Smooth muscle cell (in vitro differentiated cells): ENCODE measurements at regions not wholly inside any gene's neighbourhood (a gene's known extent, or its start where the extent isn't known, plus 50 kb on each side); places are given as distances from the start of the nearest gene placed in this dataset.

ENCODE experiments used
- DNase-seq: peaks from one replicate; lab custom pipeline; 2025; ENCODE audit not compliant: unreplicated experiment; lab: John Stamatoyannopoulos, UW
- H2AFZ ChIP-seq: fragments of 200-600 bp; sonication (generic); 2 replicates; pipeline ENCODE4 v1.6.0; 2016; ENCODE audit warnings: antibody characterized with exemption, low read depth, mild to moderate bottlenecking
- H3F3A ChIP-seq: fragments of 200-600 bp; sonication (generic); 2 replicates; pipeline ENCODE4 v1.6.0; 2017; ENCODE audit warnings: antibody characterized with exemption, low read depth
- H3K27ac ChIP-seq: fragments of 200-600 bp; sonication (generic); 2 replicates; pipeline ENCODE4 v1.5.1; 2016; ENCODE audit warnings: low read depth, mild to moderate bottlenecking
- H3K27me3 ChIP-seq: fragments of 200-600 bp; sonication (generic); 2 replicates; pipeline ENCODE4 v1.6.1; 2016; ENCODE audit warnings: low read depth, mild to moderate bottlenecking
- H3K36me3 ChIP-seq: fragments of 200-600 bp; sonication (generic); 2 replicates; pipeline ENCODE4 v1.5.1; 2016; ENCODE audit warnings: low read depth
- H3K4me1 ChIP-seq: fragments of 200-600 bp; sonication (generic); 2 replicates; pipeline ENCODE4 v1.5.1; 2016; ENCODE audit warnings: low read depth
- H3K4me2 ChIP-seq: fragments of 200-600 bp; sonication (generic); 2 replicates; pipeline ENCODE4 v1.6.0; 2016; ENCODE audit warnings: mild to moderate bottlenecking
- H3K4me3 ChIP-seq: fragments of 200-600 bp; sonication (generic); 2 replicates; pipeline ENCODE4 v1.5.1; 2016; ENCODE audit warnings: mild to moderate bottlenecking
- H3K79me2 ChIP-seq: fragments of 200-600 bp; sonication (generic); 2 replicates; pipeline ENCODE4 v1.6.0; 2016; ENCODE audit warnings: low read depth, mild to moderate bottlenecking
- H3K9ac ChIP-seq: fragments of 200-600 bp; sonication (generic); 2 replicates; pipeline ENCODE4 v1.6.0; 2016; ENCODE audit warnings: low read depth
- H3K9me3 ChIP-seq: fragments of 200-600 bp; sonication (generic); replicated peaks from 2 replicates; pipeline ENCODE4 v1.5.1; 2016; ENCODE audit warnings: low read depth
- H4K20me1 ChIP-seq: fragments of 200-600 bp; sonication (generic); 2 replicates; pipeline ENCODE4 v1.6.0; 2016; ENCODE audit warnings: low read depth
- CTCF ChIP-seq: fragments of 200-600 bp; sonication (generic); IDR thresholded peaks from 2 replicates; pipeline ENCODE4 v1.5.1; 2017; ENCODE audit warnings: borderline replicate concordance, mild to moderate bottlenecking, antibody characterized with exemption; ENCODE audit not compliant: insufficient read depth, poor library complexity, severe bottlenecking
- WGBS: methylation state at CpG from one replicate; pipeline ENCODE4 v1.1.7; 2016; ENCODE audit warnings: low lambda C conversion rate; 5-methylcytosine and 5-hydroxymethylcytosine counted together

- no peaks in the 10 kb centered on the region for H4K20me1 ChIP-seq
- no peak for DNase-seq
- no peaks in the 10 kb centered on the region for H3K36me3 ChIP-seq
- no peak overlapping the region for H3K4me3 ChIP-seq
- no peaks in the 10 kb centered on the region for H3F3A ChIP-seq
- no peak overlapping the region for H2AFZ ChIP-seq
- H3K4me2 ChIP-seq = no peak overlapping the region
- no peaks in the 10 kb centered on the region for H3K4me1 ChIP-seq
- H3K27me3 ChIP-seq = no peaks in the 10 kb centered on the region
- H3K9ac ChIP-seq = no peak overlapping the region
- H3K79me2 ChIP-seq = no peaks in the 10 kb centered on the region
- TF ChIP-seq CTCF = no peak
- 74% methylated on average over 3 of the region's 3 CpGs for WGBS
- H3K27ac ChIP-seq = no peak overlapping the region
- no peaks in the 10 kb centered on the region for H3K9me3 ChIP-seq
Observed at GRCh38 chr11:80330264-80330663, 889.4 kb upstream of the TENM4 start.

GRCh38 chr11:80328774-80329173, 887.9 kb upstream of the TENM4 start:
- Histone ChIP-seq H4K20me1 (no peaks in the 10 kb centered on the region), H3K27ac (no peak overlapping the region), H3K36me3 (no peaks in the 10 kb centered on the region), H3K4me1 (no peaks in the 10 kb centered on the region), H3K4me2 (no peak overlapping the region), H3K79me2 (no peaks in the 10 kb centered on the region), H3K9ac (no peak overlapping the region), H3F3A (no peaks in the 10 kb centered on the region), H3K27me3 (no peaks in the 10 kb centered on the region), H3K4me3 (no peak overlapping the region), H2AFZ (no peak overlapping the region), H3K9me3 (no peaks in the 10 kb centered on the region)
- DNase-seq = no peak
- 94% methylated on average over 1 of the region's 1 CpG for WGBS
- TF ChIP-seq CTCF = no peak

GRCh38 chr11:80327956-80328614, 887.3 kb upstream of the TENM4 start:
- Histone ChIP-seq H3K27me3 (no peaks in the 10 kb centered on the region), H3K9ac (no peak overlapping the region), H3K79me2 (no peaks in the 10 kb centered on the region), H3K4me3 (no peak overlapping the region), H4K20me1 (no peaks in the 10 kb centered on the region), H3K4me1 (no peaks in the 10 kb centered on the region), H3K4me2 (no peak overlapping the region), H2AFZ (no peak overlapping the region), H3K36me3 (no peaks in the 10 kb centered on the region), H3F3A (no peaks in the 10 kb centered on the region), H3K27ac (no peak overlapping the region), H3K9me3 (no peaks in the 10 kb centered on the region)
- 80% methylated on average over 4 of the region's 4 CpGs for WGBS
- no peak for DNase-seq
- TF ChIP-seq CTCF = no peak

GRCh38 chr11:80321786-80322185, 881.0 kb upstream of the TENM4 start:
- H3K9me3 ChIP-seq = no peaks in the 10 kb centered on the region
- no peak overlapping the region for H3K4me3 ChIP-seq
- no peak overlapping the region for H3K27ac ChIP-seq
- H3K4me1 ChIP-seq = no peaks in the 10 kb centered on the region
- no peaks in the 10 kb centered on the region for H3F3A ChIP-seq
- no peak for TF ChIP-seq CTCF
- DNase-seq = no peak
- no peak overlapping the region for H2AFZ ChIP-seq
- H3K36me3 ChIP-seq = no peaks in the 10 kb centered on the region
- no peaks in the 10 kb centered on the region for H3K79me2 ChIP-seq
- no peak overlapping the region for H3K4me2 ChIP-seq
- no peak overlapping the region for H3K9ac ChIP-seq
- no peaks in the 10 kb centered on the region for H4K20me1 ChIP-seq
- 89% methylated on average over 2 of the region's 2 CpGs for WGBS
- no peaks in the 10 kb centered on the region for H3K27me3 ChIP-seq
